Mesothelial cell of epicardium (in vitro differentiated cells): ENCODE measurements at regions not wholly inside any gene's neighbourhood (a gene's known extent, or its start where the extent isn't known, plus 50 kb on each side); places are given as distances from the start of the nearest gene placed in this dataset.

Experiments used
- DNase-seq, 2 experiments: peaks; one replicate each; pipeline ENCODE4 v3.0.0; 2021; ENCODE audit warnings: low spot score in 2 of 2; ENCODE audit not compliant: unreplicated experiment in 2 of 2
- H3K27ac Mint-ChIP-seq: 2 replicates; pipeline ENCODE4 v1.8.0; 2021; ENCODE audit warnings: mixed read lengths
- H3K27me3 Mint-ChIP-seq: 2 replicates; pipeline ENCODE4 v1.8.0; 2021; ENCODE audit warnings: low read depth, mixed read lengths
- H3K36me3 Mint-ChIP-seq: 2 replicates; pipeline ENCODE4 v1.8.0; 2021; ENCODE audit warnings: mixed read lengths
- H3K4me1 Mint-ChIP-seq: 2 replicates; pipeline ENCODE4 v1.8.0; 2021; ENCODE audit warnings: mixed read lengths
- H3K4me3 Mint-ChIP-seq: 2 replicates; pipeline ENCODE4 v1.8.0; 2021; ENCODE audit warnings: mild to moderate bottlenecking, moderate library complexity, mixed read lengths
- H3K9me3 Mint-ChIP-seq: 2 replicates; pipeline ENCODE4 v1.8.0; 2021; ENCODE audit warnings: mixed read lengths
- TF ChIP-seq, protein P1 (sequence below): fragments of 200-600 bp; sonication (generic); IDR thresholded peaks from one replicate; pipeline ENCODE4 v1.5.0; 2021; ENCODE audit warnings: antibody characterized with exemption; ENCODE audit not compliant: unreplicated experiment

- H3K4me1 Mint-ChIP-seq = no peaks in the 10 kb centered on the region
Measured at GRCh38 chr13:68523838-68524424, 1293.8 kb upstream of the PCDH9 start.

GRCh38 chr13:68522184-68522583 is 1292.0 kb upstream of the PCDH9 start:
- Mint-ChIP-seq H3K36me3 (peaks cover 12% of the 10 kb centered on the region), H3K4me1 (no peaks in the 10 kb centered on the region), H3K9me3 (peaks cover 38% of the 10 kb centered on the region), H3K4me3 (no peak overlapping the region), H3K27ac (no peak overlapping the region), H3K27me3 (no peaks in the 10 kb centered on the region)
- TF ChIP-seq, protein P1, sequence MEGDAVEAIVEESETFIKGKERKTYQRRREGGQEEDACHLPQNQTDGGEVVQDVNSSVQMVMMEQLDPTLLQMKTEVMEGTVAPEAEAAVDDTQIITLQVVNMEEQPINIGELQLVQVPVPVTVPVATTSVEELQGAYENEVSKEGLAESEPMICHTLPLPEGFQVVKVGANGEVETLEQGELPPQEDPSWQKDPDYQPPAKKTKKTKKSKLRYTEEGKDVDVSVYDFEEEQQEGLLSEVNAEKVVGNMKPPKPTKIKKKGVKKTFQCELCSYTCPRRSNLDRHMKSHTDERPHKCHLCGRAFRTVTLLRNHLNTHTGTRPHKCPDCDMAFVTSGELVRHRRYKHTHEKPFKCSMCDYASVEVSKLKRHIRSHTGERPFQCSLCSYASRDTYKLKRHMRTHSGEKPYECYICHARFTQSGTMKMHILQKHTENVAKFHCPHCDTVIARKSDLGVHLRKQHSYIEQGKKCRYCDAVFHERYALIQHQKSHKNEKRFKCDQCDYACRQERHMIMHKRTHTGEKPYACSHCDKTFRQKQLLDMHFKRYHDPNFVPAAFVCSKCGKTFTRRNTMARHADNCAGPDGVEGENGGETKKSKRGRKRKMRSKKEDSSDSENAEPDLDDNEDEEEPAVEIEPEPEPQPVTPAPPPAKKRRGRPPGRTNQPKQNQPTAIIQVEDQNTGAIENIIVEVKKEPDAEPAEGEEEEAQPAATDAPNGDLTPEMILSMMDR = no peak
- no peak for DNase-seq

More at GRCh38 chr13:68523838-68524424, 1293.8 kb upstream of the PCDH9 start:
- Mint-ChIP-seq H3K27me3 (no peaks in the 10 kb centered on the region), H3K27ac (no peak overlapping the region), H3K9me3 (peaks cover 53% of the 10 kb centered on the region), H3K36me3 (peaks cover 15% of the 10 kb centered on the region), H3K4me3 (no peak overlapping the region)
- TF ChIP-seq, protein P1 = no peak
- no peak for DNase-seq

DNA sequence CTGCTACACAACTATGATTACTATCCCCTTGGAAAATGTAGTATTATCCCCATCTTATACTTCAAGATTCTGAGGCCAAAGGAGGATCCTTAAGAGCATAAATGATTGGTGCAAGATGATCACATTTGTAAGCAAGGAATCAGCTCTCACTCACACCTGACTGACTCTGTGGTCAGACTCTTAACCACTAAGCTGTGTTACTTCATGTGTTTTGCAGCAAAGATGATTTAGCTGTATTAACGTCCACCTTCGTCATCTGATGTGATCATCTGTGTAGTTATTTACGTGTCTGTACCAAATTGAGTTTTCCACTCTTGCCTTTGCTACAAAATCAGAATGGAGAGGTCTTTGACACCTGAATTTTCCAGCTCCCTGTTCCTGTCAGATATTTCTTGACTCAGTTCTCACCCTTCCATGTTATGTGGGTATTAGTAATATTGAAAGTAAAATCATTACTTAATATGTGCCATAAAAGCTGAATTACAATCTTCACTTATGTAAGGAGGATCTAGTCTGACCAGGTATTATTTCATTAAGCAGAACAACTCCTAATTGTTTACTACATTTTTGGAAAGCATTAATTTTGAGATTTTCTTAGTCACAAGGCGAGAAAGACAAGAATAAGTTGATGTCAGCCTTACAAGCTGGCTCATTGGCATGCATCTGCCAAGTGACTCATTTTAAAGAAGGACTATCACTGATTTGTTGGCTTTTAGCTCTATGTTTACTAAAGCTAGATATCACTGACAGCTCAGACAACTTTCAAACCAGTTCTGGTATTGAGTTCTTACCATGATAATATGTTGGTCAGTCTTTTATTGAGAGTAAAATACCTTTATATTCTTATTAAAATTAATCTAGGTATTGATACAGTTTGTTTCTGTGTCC is 1279.8 kb upstream of the PCDH9 start:
- Mint-ChIP-seq H3K36me3 (no peaks in the 10 kb centered on the region), H3K4me1 (peaks cover 2% of the 10 kb centered on the region), H3K9me3 (peaks cover 14% of the 10 kb centered on the region), H3K27me3 (no peaks in the 10 kb centered on the region), H3K27ac (no peak overlapping the region), H3K4me3 (no peak overlapping the region)
- TF ChIP-seq, protein P1 = no peak
- DNase-seq = no peak

DNA sequence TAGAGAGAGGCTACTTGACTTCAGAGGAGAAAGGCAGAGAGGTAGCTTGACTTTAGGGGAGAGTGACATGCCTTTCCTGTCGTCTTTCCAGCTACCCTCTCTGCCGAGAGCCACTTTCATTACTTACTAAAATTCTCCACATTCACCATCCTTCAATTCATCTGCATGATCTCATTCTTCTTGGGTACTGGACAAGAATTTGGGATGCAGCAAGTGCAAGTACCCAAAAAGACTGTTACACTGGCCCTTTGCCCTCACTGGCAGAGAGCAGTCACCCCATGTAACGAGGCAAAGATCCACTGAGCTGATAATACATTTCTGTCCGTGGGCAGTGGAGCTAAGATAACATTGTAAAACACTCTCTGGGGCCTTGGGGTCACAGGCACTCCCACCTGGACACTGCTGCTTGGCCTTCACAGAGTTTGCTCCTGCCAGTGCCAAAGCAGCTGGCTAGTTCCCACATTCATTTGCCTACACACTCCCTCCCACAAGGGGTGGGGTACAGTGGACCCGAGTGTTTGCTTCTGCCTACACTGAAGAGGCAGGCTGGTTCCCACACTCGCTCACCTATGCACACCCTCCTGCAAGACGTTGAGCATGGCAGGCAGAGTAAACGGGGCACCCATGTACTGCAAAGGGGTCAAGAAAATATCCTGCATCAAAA is 1276.9 kb upstream of the PCDH9 start:
- Mint-ChIP-seq H3K4me1 (peaks cover 2% of the 10 kb centered on the region), H3K4me3 (no peak overlapping the region), H3K36me3 (no peaks in the 10 kb centered on the region), H3K27ac (no peak overlapping the region), H3K9me3 (peaks cover 6% of the 10 kb centered on the region), H3K27me3 (no peaks in the 10 kb centered on the region)
- DNase-seq = no peak
- TF ChIP-seq, protein P1 = no peak

DNA sequence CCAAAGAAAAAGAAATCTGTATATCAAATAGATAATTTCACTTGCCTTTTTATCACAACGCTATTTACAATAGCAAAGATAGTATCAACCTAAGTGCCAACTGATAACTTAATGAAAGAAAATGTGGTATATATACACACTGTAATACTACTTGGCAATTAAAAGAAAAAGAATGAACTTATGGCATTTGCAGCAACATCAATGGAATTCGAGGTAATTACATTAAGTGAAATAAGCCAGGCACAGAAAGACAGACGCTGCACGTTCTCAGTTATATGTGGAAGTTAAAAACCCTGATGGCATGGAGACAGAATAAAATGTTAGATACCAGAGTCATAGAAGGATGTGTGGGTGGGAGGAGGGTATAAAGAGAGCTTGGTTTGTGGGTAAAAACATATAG is 1260.5 kb upstream of the PCDH9 start:
- H3K27me3 Mint-ChIP-seq = no peaks in the 10 kb centered on the region
- H3K4me3 Mint-ChIP-seq = no peak overlapping the region
- peaks cover 13% of the 10 kb centered on the region for H3K9me3 Mint-ChIP-seq
- peak overlapping the region; percentile 47 for H3K27ac Mint-ChIP-seq
- no peaks in the 10 kb centered on the region for H3K36me3 Mint-ChIP-seq
- TF ChIP-seq, protein P1 = no peak
- DNase-seq = no peak
- H3K4me1 Mint-ChIP-seq = peaks cover 10% of the 10 kb centered on the region
